HG02642 (cell line): ENCODE measurements at regions not wholly inside any gene's neighbourhood (a gene's known extent, or its start where the extent isn't known, plus 50 kb on each side); places are given as distances from the start of the nearest gene placed in this dataset.

Source experiments
- ATAC-seq: cut with Tn5 transposase; IDR thresholded peaks from one replicate; pipeline ENCODE4 v1.9.1; 2021; ENCODE audit warnings: mild to moderate bottlenecking; ENCODE audit not compliant: unreplicated experiment, poor library complexity

- no peak for ATAC-seq
Measured at GRCh38 chr14:98576463-98576862, 695.5 kb downstream of the BCL11B start.

GRCh38 chr14:98578204-98578603, 693.8 kb downstream of the BCL11B start:
- ATAC-seq, result no peak

DNA sequence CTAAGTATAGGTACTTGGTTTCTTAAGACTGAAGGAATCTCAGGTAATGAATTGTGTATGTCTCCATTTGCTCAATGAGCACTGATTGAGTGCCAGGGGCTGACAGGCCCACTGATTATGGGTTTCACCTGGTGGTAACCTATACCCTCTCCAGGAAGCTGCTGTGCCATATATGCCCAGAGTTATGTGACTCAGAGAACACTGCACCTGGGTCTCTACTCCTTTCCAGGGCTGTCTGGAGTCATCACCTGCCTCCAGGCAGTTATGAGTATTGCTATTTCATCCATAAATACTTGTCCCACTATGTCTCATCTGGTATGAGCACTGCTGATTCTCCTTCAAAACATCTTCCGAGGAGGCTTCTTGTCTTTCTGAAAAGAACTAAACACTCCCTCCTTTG, 692.9 kb downstream of the BCL11B start:
- ATAC-seq, result no peak

- no peak for ATAC-seq
Measured at GRCh38 chr14:98580131-98580678, 691.8 kb downstream of the BCL11B start.

DNA sequence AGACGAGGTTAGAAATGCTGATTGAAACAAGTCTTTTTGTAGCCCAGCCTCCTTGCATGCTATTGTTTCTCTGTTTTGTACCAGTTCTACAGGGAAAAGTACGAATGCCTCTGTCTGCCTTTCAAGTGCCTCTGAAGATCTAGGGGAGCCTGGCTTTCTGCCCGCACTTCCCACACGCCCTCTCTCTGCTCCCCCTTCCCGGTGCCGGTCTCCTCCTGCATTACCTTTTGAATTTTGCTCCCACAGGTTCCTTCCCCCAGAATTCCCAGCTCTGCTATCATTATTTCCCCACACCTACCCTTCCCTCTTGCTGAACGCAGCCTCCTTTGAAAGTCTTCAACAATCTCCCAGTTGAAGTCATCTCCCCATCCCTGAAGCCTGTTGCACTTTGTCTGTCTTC, 689.7 kb downstream of the BCL11B start:
- ATAC-seq, result no peak

DNA sequence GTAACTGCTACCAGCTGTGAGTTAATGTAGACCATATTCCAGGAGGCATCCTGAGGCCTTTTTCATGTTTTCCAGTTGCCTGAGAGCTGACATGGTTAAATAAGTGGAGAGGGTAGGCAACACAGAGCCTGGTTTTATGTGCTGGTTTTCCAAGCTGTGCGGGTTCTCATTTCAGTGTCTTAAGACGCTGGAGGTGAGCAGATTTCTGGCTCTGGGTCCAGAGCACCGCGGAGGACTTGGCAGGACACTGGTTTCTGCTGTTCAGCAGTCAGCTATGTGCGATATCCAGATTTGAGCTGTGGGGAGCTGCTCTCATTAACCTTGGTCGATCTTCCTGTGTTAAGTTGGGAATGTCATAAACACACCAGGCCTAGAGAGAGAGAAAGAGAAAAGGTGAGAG, 680.8 kb downstream of the BCL11B start:
- no peak for ATAC-seq

DNA sequence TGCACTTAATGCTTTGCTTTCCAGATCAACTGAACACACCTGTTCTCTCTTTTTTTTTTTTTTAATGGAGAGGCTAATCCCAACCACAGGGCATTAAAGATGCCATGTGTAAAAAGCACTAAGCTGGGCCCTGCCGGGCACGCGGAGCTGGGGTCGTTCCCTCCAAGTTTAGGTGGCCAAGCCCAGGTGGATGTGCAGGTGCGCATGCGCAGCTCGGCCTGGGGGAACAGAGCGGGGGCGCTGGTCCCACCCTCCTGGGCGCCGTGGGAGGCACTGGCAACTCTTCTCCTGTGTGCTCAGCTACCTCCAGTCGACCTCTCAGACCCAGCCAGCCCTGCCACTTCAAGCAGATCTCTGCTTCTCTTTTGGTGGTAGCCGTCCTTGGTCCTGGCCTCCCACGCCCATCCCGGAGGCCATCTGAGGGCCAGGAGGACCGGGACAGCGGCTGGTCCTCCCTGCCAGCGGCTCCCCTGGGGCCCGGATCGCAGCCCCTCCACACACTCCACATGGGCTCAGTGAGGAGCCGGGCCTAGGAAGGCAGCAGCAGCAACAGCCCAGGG, 679.3 kb downstream of the BCL11B start:
- no peak for ATAC-seq

GRCh38 chr14:98593361-98593761, 678.6 kb downstream of the BCL11B start:
- no peak for ATAC-seq

DNA sequence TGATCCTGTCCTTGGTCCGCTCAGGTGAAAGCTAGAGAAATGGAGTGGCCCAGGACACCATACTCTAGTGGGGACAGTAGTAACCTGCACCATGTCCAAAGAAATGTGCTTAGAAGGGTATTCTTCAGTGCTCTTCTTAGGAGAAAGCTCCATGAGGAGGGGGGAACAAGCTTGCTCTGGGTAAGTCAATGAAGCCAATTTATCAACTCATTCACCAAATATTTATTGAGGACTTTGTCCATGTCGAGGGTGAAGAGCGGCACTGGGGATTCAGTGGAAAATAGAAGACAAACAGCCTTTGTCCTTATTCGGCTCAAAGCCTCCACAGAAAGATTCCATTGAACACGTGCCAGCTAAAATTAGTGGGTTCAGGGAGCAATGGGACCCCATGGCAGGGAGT, 677.8 kb downstream of the BCL11B start:
- ATAC-seq, result no peak

GRCh38 chr14:98598576-98598975, 673.4 kb downstream of the BCL11B start:
- no peak for ATAC-seq

DNA sequence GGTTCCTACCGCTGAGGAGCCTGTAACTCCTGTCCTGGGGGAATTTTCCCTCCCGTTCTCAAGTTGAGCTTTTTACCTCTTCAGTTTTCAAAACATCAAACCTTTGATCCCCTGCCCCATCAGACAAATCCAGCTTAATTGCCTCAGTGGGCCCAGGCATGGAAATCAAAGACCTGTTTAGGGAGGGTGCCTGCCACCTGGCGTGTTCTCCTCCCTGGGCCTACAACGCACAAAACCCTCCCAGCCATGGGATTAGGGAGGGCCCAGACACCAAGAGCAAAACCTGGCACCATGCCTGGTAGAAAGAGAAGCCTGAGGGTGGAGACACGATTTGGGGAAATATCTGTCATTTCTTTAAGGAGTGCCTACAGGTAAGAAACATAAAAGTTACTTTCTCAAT, 672.9 kb downstream of the BCL11B start:
- ATAC-seq, result no peak

DNA sequence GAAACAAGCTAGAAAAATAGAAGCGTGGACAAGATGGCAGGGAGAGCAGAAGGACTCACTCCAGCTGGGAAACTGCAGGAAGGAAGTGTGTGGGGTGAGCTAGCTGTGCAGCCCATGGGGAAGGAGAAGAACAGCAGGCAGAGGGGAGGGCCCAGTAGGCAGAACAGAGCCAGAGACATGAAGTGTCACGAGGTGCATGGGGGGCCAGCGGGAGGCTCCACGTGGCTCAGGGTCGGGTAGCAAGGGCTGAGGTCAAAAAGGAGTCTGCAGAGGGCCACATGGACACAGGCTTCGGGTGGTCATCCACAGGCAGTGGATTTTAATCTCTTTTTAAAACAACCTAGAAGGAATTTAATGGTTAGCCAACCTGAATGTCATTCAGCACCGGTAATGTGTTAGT, 669.0 kb downstream of the BCL11B start:
- no peak for ATAC-seq

DNA sequence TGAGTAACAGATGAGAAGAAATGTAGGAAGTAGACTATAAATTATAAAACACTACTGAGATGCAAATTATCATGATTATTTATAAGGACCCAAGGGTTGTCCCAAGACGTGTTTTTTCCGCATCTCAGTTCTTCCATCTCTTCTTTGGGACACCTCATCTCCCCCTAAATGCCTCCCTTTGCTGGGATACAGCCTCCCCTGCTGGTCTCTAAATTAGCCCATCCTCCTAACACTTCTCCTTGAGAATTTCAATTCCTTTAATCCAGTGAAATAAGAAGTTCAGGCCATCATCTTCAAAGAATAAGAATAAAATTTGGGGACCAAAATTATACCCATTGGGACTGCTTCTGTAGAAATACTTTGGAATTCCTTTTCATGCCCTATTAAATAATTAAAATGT, 667.0 kb downstream of the BCL11B start:
- ATAC-seq, result no peak

DNA sequence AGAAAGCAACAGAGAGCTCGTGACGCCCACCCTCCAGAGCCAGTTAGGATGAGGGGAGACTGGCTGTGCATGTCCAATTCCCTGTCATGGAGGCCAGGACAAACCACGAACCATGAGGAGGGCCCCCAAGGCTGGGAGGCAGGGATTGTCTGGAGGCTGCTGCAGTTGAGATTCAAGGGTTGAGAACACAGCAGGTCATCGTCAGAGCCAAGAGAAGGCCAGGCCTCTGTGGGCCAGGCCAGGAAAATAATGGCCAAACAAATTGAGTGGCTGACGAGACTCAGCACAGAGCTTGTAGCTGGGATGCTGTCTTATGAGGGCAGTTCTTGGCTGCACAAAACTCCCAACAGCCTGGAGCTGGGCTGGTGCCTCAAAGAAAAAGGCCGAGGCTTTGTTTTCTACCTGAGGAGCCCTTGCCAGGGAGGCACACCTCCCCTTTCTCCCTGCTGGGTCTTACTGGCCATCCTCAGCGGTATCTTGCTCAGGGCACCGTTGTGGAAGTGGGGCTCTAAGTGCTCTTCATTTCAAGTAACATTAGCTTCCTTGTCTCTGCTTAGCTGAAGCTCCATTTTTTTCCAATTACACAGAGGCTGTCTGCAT, 665.9 kb downstream of the BCL11B start:
- ATAC-seq, result no peak

DNA sequence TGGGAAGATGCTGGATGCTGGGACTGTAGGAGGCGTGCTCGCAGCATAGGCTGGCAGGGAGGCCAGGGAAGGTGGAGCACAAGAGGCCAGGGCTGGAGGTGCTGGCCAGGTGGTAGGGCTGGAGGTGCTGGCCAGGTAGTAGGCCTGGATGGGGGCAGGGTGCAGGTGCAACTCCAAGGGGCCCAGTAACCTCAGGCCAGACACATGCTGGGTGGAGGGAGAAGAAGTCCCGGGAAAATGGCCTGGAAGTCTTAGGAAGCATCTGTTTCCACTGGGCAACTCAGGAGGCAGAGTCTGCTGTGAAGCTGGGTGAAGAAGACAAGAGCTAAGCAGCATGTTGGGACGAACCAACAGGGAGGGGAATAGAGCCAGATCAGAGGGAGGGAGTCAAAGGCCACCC, 665.2 kb downstream of the BCL11B start:
- no peak for ATAC-seq

DNA sequence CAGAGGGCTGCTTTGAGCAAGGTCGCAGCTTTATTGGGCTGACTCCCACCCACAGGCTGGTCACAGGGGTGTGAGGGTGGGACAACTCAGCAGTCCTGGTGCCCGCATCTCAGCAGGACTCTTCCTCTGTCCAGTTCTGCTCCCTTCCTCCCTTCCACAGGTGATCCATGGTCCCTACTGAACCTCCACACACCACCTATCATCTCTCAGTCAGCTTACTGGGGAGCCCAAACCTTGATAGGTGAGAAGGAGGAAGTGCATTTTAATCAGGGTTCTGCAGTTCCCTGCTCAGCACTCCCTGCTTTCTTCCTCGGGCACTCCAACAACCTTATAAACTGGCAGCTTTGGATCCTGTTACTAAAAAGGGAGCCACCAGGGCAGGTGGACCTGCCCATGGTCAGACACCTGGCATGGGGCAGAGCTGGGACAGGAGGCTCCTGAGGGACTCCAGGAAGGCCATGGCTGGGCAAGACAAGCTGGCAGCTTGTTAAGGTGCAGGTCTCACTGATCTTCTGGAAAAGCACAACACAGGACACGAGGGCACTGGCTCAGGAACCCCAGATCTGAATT, 664.6 kb downstream of the BCL11B start:
- no peak for ATAC-seq

GRCh38 chr14:98608071-98609060, 663.6 kb downstream of the BCL11B start:
- ATAC-seq, result no peak

GRCh38 chr14:98612434-98613200, 659.4 kb downstream of the BCL11B start:
- no peak for ATAC-seq

DNA sequence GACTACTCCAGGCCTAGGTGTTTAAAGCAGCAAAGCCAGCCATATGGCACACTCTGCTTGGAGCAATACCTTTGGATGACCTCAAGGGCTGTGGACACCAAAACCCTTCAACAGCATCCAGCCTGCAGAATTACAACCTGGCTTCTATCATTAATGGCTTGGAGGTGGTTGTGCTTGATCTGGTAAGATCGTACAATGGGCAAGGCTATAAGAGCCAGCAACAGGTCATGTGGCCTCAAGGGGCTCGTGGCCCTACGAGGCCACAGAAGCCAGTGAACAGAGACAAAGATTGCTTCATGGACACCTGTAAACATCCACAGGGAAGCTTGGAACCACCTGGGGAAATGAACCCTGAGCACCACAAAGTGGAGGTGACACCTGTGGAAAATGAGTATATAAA, 657.3 kb downstream of the BCL11B start:
- ATAC-seq, result no peak
